LNCAP (cell line): ENCODE measurements at regions not wholly inside any gene's neighbourhood (a gene's known extent, or its start where the extent isn't known, plus 50 kb on each side); places are given as distances from the start of the nearest gene placed in this dataset.

Experiments used
- TF ChIP-seq, protein P1 (sequence below): fragments of 450-650 bp; IDR thresholded peaks from 2 replicates; pipeline ENCODE4 v1.5.1; 2017; ENCODE audit warnings: mild to moderate bottlenecking

DNA sequence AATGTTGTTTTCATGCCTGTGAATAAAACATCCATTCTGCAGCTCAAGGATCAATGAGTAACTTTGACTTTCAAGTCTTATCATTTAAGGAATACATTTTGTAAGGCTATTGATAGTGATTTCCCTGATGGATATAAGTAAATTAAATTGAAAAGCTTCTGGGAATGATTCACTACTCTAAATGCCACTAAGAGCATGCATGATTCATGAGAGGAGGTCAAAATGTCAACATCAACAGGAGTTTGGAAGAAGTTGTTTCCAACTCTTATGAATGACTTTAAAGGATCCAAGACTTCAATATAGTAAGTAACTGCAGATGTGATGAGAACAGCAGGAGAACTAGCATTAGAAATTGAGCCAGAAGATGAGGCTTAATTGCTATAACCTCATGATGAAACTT is 1487.3 kb downstream of the PCDH7 start:
- TF ChIP-seq, protein P1, sequence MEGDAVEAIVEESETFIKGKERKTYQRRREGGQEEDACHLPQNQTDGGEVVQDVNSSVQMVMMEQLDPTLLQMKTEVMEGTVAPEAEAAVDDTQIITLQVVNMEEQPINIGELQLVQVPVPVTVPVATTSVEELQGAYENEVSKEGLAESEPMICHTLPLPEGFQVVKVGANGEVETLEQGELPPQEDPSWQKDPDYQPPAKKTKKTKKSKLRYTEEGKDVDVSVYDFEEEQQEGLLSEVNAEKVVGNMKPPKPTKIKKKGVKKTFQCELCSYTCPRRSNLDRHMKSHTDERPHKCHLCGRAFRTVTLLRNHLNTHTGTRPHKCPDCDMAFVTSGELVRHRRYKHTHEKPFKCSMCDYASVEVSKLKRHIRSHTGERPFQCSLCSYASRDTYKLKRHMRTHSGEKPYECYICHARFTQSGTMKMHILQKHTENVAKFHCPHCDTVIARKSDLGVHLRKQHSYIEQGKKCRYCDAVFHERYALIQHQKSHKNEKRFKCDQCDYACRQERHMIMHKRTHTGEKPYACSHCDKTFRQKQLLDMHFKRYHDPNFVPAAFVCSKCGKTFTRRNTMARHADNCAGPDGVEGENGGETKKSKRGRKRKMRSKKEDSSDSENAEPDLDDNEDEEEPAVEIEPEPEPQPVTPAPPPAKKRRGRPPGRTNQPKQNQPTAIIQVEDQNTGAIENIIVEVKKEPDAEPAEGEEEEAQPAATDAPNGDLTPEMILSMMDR = no peak

DNA sequence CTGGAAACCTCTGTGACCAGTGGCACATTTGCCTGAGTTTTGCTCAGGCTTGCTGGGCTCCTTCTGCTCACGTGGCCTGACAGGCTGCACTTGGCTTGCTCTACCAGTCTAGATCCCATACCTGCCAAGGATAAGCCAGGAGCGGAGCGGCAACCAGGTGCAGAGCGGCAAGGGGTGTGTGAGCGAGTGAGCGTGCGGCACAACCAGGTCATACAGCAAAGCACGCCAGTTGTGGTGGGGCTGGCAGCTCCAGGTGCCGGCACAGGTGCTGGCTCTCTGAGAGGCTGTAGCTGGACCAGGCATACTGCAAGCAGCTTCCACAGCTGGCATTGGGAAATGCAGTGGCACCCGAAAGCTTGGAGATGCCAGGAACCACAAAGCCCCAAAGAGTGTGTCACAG is 1495.1 kb downstream of the PCDH7 start:
- TF ChIP-seq, protein P1 = no peak

DNA sequence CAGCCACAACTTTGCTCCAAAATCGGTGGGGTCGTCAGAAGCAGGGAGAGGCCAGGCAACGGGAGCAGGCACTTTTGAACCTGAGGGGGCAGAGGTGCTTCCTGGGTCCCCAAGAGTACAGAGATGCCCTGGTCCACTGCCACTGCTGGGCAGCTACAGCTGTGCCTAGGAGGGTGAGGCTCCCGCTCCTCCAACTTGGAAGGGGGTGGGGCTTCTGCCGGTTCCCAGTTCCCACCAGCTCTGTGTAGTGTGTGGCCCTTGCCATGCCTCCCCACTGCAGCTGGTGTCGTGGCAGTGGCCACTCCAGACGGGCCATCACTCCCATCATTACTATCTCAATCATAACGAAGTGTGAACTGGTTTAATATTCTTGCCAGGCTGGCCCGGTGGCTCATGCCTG is 1496.3 kb downstream of the PCDH7 start:
- TF ChIP-seq, protein P1 = no peak

DNA sequence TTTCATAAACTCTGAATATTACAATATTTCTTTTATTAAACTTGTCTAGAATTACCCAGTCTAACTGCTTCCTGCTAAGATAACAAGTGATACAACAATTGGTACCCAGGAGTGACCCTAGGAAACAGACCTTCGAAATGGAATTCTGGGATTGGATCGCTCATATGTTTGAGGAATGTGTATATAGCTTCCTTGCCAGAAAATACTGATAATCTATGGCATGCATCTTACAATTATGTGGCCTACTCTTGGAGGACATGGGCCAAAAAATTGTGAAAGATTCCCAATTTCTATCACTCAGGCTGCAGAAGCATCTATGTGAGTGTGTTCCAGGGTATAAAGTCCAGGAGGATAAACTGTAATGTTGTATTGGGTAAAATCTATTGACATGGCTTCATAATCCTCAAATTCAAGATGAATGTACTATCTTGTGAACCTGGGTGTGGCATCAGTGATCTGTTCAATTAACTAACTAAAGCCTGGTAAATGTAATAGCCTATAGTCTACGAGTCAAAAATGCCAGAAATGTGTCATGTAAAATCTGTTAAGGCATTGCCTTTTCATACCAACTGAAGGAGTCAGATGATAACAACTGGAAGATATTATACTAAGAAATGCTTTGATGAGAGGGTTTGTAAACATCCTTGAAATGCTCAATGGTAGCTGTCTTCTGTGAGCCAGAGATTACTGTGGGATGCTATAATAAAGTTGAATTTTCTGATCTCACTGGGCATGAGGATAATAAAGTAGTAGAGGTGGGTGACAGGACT is 1499.3 kb downstream of the PCDH7 start:
- TF ChIP-seq, protein P1 = no peak

DNA sequence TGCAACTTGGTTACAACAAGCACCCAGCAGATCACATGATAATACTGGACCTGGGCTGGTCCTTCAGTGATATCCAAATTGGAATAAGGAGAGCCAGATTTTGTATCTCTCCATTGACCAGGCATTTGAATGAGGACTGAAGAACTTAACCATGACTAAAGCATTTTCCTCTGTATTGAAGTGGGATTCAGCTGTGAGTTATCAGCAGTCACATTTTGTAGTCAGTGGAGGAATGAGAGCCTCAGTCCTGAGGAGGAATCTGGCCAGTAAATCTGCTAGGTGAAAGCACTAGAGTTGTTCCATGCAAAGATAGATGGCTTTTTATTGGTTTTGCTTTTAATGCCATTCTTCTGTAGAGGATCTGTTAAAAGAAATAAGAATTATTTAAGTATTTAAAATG is 1506.0 kb downstream of the PCDH7 start:
- TF ChIP-seq, protein P1 = no peak

DNA sequence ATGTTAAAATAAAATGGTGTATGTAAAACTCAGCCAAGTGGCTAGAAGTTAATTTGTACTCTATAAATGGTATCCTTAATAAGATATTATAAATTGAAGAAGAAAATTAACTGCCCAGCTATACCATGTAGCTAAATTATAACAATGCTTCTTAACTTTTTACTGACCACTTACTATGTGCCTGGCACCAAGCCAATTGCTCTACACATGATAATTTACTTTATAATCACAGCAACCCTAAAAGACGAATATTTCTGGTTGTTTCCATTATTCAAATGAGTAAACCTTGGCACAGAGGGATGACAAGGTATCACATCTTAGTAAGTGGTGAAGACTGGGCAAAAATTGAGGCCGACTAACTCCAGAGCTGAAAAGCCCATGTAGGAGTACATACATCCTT is 1506.6 kb downstream of the PCDH7 start:
- TF ChIP-seq, protein P1 = no peak

DNA sequence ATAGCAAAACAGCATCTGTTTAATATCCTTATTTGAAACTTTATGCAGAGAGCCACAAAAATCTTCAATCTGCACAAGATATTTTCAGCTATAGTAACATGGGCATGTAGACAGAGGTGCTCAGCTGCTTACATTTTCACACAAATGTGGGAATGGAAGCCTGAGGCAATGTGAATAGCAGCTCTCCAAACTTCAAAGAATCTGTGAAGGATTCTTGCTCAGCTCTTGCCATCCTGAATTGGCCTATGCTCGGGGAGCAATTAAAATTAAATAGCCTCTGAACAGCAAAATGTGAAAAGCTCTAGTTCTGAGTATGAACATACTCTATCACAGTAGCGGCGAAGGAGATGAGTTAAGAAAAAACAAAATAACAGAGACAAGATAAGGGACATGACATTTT is 1523.8 kb downstream of the PCDH7 start:
- TF ChIP-seq, protein P1 = no peak

DNA sequence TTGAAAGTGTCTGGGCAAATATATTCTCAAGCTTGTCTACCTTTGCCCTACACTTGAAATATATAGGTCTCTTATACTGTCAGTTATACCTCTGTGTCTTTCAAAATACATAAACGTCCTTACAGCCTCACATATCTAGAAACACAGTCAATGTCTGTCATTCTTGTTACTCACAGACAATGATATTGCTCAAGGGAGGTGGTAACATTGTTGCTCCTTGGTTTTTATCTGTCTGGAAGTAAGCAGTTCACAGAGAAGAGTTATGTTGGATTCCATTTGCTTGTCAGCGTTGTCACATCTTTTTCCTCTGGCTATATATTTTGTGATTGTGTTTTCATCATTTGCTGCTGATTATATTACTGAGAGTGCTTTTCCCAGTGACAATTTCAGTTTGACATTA is 1528.9 kb downstream of the PCDH7 start:
- TF ChIP-seq, protein P1 = no peak
